Stomach (tissue), 8 donors: ENCODE measurements at regions not wholly inside any gene's neighbourhood (a gene's known extent, or its start where the extent isn't known, plus 50 kb on each side); places are given as distances from the start of the nearest gene placed in this dataset.

Source experiments
- DNase-seq, 2 donors: peaks; one replicate each; pipeline versions ENCODE4 v3.0.0 to v3.0.0-alpha.2; 2013 to 2019
- H3K27ac ChIP-seq, 5 donors: fragments of 200-600 bp in 4 of 5; sonication (generic) in 4 of 5; one replicate each; pipeline ENCODE4 v1.5.1; 2013 to 2019; ENCODE audit warnings: mild to moderate bottlenecking in 1 of 5, moderate library complexity in 1 of 5
- H3K27me3 ChIP-seq, 3 donors: fragments of 200-600 bp; sonication (generic); one replicate each; pipeline ENCODE4 v1.5.1; 2017 to 2019; ENCODE audit warnings: mixed run types in 1 of 3
- H3K36me3 ChIP-seq, 4 donors: fragments of 200-600 bp; sonication (generic); 1 replicate in 3 of 4; 2 replicates in 1 of 4; pipeline ENCODE4 v1.5.1; 2016 to 2019
- H3K4me1 ChIP-seq, 4 donors: fragments of 200-600 bp; sonication (generic); one replicate each; pipeline ENCODE4 v1.5.1; 2016 to 2019
- H3K4me3 ChIP-seq, 4 donors: fragments of 200-600 bp; sonication (generic) in 3 of 4; one replicate each; pipeline ENCODE4 v1.5.1; 2016 to 2019; ENCODE audit warnings: mild to moderate bottlenecking in 1 of 4
- H3K9me3 ChIP-seq, 4 donors: fragments of 200-600 bp; sonication (generic); one replicate each; pipeline ENCODE4 v1.5.1; 2016 to 2019
- CTCF ChIP-seq, 7 experiments: fragments of 450-650 bp in 4 of 7; fragments of 200-600 bp in 3 of 7; sonication (generic) in 3 of 7; IDR thresholded peaks; one replicate each; pipeline ENCODE4 v1.5.1; 2016 to 2019; ENCODE audit warnings: antibody characterized with exemption in 7 of 7, control low read depth in 2 of 7, mild to moderate bottlenecking in 1 of 7
- EP300 ChIP-seq: sonication (generic); formaldehyde crosslinking; IDR thresholded peaks from one replicate; pipeline ENCODE4 v1.6.1; 2017; ENCODE audit warnings: antibody characterized with exemption
- POLR2A ChIP-seq, 4 donors: fragments of 450-650 bp; IDR thresholded peaks; one replicate each; pipeline ENCODE4 v1.6.1; 2016; ENCODE audit warnings: antibody characterized with exemption in 4 of 4, control low read depth in 2 of 4, mild to moderate bottlenecking in 1 of 4, moderate library complexity in 1 of 4
- POLR2AphosphoS5 ChIP-seq, 3 donors: sonication (generic); formaldehyde crosslinking; IDR thresholded peaks; one replicate each; pipeline ENCODE4 v1.6.1; 2016; ENCODE audit warnings: antibody characterized with exemption in 3 of 3
- WGBS, 5 donors: extraction: QIAGEN DNeasy Blood & Tissue Kit in 3 of 5; methylation state at CpG; one replicate each; pipeline versions ENCODE4 v1.1.5 to v1.1.7; 2013 to 2018; 5-methylcytosine and 5-hydroxymethylcytosine counted together
- intact Hi-C: fragments of 100-400 bp; cut with DNase I; formaldehyde crosslinking; loops from one replicate; pipeline ENCODE4 v1.15.1; 2023; ENCODE audit warnings: low total_unique reads
- donor health status: healthy with polysubstance abuse.
- donor health status: Bipolar disorder and iron deficiency.
- donor health status: healthy.

- TF ChIP-seq POLR2AphosphoS5 (IDR thresholded peaks at IDR 0.05): no peak
- TF ChIP-seq CTCF (IDR thresholded peaks at IDR 0.05): no peak
- WGBS, 5 donors: 40 to 68% (median 61%) methylated on average over 1 of the region's 1 CpG
- H3K27me3 ChIP-seq: no peaks in the 10 kb centered on the region
- H3K4me3 ChIP-seq: no peak overlapping the region
- H3K4me1 ChIP-seq: no peaks in the 10 kb centered on the region
- no peaks in the 10 kb centered on the region for H3K36me3 ChIP-seq
- no peak overlapping the region for H3K27ac ChIP-seq
- DNase-seq: no peak
- no peaks in the 10 kb centered on the region for H3K9me3 ChIP-seq
- intact Hi-C loops: no loop called here
Observed at GRCh38 chr3:176969066-176969465, 228.2 kb downstream of the TBL1XR1 start.

GRCh38 chr3:176968631-176969030, 228.7 kb downstream of the TBL1XR1 start:
- intact Hi-C loops: no loop called here
- no peak for DNase-seq
- TF ChIP-seq POLR2AphosphoS5 (IDR thresholded peaks at IDR 0.05) (no peak), EP300 (no peak), POLR2A (IDR thresholded peaks at IDR 0.05) (no peak), CTCF (IDR thresholded peaks at IDR 0.05) (no peak)
- Histone ChIP-seq H3K9me3 (no peaks in the 10 kb centered on the region), H3K4me1 (no peaks in the 10 kb centered on the region), H3K36me3 (no peaks in the 10 kb centered on the region), H3K27ac (no peak overlapping the region), H3K27me3 (no peaks in the 10 kb centered on the region), H3K4me3 (no peak overlapping the region)
- 82 to 94% (median 91%) methylated on average over 2 of the region's 2 CpGs for WGBS, 5 donors

- Histone ChIP-seq H3K36me3 (no peaks in the 10 kb centered on the region), H3K27ac (no peak overlapping the region), H3K27me3 (no peaks in the 10 kb centered on the region), H3K4me3 (no peak overlapping the region), H3K4me1 (no peaks in the 10 kb centered on the region), H3K9me3 (no peaks in the 10 kb centered on the region)
- TF ChIP-seq EP300 (no peak), POLR2A (IDR thresholded peaks at IDR 0.05) (no peak), CTCF (IDR thresholded peaks at IDR 0.05) (no peak)
- WGBS, 5 donors: 72 to 90% (median 84%) methylated on average over 3 of the region's 3 CpGs
- no peak for DNase-seq
- intact Hi-C loops: no loop called here
Observed at GRCh38 chr3:176967522-176967921, 229.8 kb downstream of the TBL1XR1 start.

GRCh38 chr3:176964661-176965060, 232.6 kb downstream of the TBL1XR1 start:
- Histone ChIP-seq H3K9me3 (no peaks in the 10 kb centered on the region), H3K4me3 (no peak overlapping the region), H3K4me1 (no peaks in the 10 kb centered on the region), H3K36me3 (no peaks in the 10 kb centered on the region), H3K27ac (no peak overlapping the region), H3K27me3 (no peaks in the 10 kb centered on the region)
- TF ChIP-seq CTCF (IDR thresholded peaks at IDR 0.05) (no peak), POLR2AphosphoS5 (IDR thresholded peaks at IDR 0.05) (no peak), EP300 (no peak), POLR2A (IDR thresholded peaks at IDR 0.05) (no peak)
- 74 to 87% (median 85%) methylated on average over 5 of the region's 5 CpGs for WGBS, 5 donors
- intact Hi-C loops: no loop called here
- no peak for DNase-seq

- H3K4me3 ChIP-seq: no peak overlapping the region
- no peaks in the 10 kb centered on the region for H3K27me3 ChIP-seq
- intact Hi-C loops: no loop called here
- DNase-seq: no peak
- no peak overlapping the region for H3K27ac ChIP-seq
- WGBS, 5 donors: 62 to 78% (median 73%) methylated on average over 2 of the region's 2 CpGs
- no peaks in the 10 kb centered on the region for H3K36me3 ChIP-seq
- TF ChIP-seq POLR2AphosphoS5 (IDR thresholded peaks at IDR 0.05) (no peak), EP300 (no peak), CTCF (IDR thresholded peaks at IDR 0.05) (no peak), POLR2A (IDR thresholded peaks at IDR 0.05) (no peak)
- H3K4me1 ChIP-seq: no peaks in the 10 kb centered on the region
- H3K9me3 ChIP-seq: no peaks in the 10 kb centered on the region
Observed at GRCh38 chr3:176961916-176962315, 235.4 kb downstream of the TBL1XR1 start.
